Astrocyte (in vitro differentiated cells and primary cell): ENCODE measurements at regions not wholly inside any gene's neighbourhood (a gene's known extent, or its start where the extent isn't known, plus 50 kb on each side); places are given as distances from the start of the nearest gene placed in this dataset.

Source experiments
- DNase-seq: peaks from one replicate; pipeline ENCODE4 v3.0.0-alpha.2; 2010; ENCODE audit warnings: low read depth
- FAIRE-seq: peaks from 2 replicates; lab custom pipeline; 2011; peaks lifted over from hg19 to GRCh38; lab: Jason Lieb, UNC
- H2AFZ ChIP-seq: 2 replicates; pipeline ENCODE4 v1.6.0; 2012; ENCODE audit warnings: low read depth, low read length, inconsistent platforms
- H3K27ac ChIP-seq: 2 replicates; pipeline ENCODE4 v1.5.1; 2011; ENCODE audit warnings: low read depth, low read length, inconsistent platforms
- H3K27me3 ChIP-seq: 2 replicates; pipeline ENCODE4 v1.6.0; 2011; ENCODE audit warnings: low read length, inconsistent platforms; ENCODE audit not compliant: insufficient read depth
- H3K36me3 ChIP-seq: 2 replicates; pipeline ENCODE4 v1.5.1; 2011; ENCODE audit warnings: low read length, inconsistent platforms; ENCODE audit not compliant: insufficient read depth
- H3K4me1 ChIP-seq: 2 replicates; pipeline ENCODE4 v1.5.1; 2011; ENCODE audit warnings: low read length, inconsistent platforms; ENCODE audit not compliant: insufficient read depth
- H3K4me2 ChIP-seq: 2 replicates; pipeline ENCODE4 v1.6.0; 2012; ENCODE audit warnings: low read length, inconsistent platforms
- H3K4me3 ChIP-seq: 2 replicates; pipeline ENCODE4 v1.5.1; 2011; ENCODE audit warnings: low read depth, mild to moderate bottlenecking, low read length, inconsistent platforms; ENCODE audit not compliant: insufficient read depth
- H3K79me2 ChIP-seq: 2 replicates; pipeline ENCODE4 v1.6.0; 2012; ENCODE audit warnings: mild to moderate bottlenecking, low read length, inconsistent platforms; ENCODE audit not compliant: insufficient read depth
- H3K9ac ChIP-seq: 2 replicates; pipeline ENCODE4 v1.6.0; 2012; ENCODE audit warnings: mild to moderate bottlenecking, low read length, inconsistent platforms
- H3K9me3 ChIP-seq: 2 replicates; pipeline ENCODE4 v1.5.1; 2012; ENCODE audit warnings: low read depth, mild to moderate bottlenecking, low read length, inconsistent platforms; ENCODE audit not compliant: insufficient read depth
- H4K20me1 ChIP-seq: 2 replicates; pipeline ENCODE4 v1.6.0; 2012; ENCODE audit warnings: low read length, inconsistent platforms; ENCODE audit not compliant: insufficient read depth
- H3K27ac Mint-ChIP-seq: one replicate; pipeline ENCODE4 v1.8.0; 2021; ENCODE audit warnings: mild to moderate bottlenecking, mixed read lengths; ENCODE audit not compliant: unreplicated experiment
- H3K27me3 Mint-ChIP-seq: one replicate; pipeline ENCODE4 v1.8.0; 2021; ENCODE audit warnings: low read depth, mixed read lengths; ENCODE audit not compliant: unreplicated experiment
- H3K36me3 Mint-ChIP-seq: one replicate; pipeline ENCODE4 v1.8.0; 2021; ENCODE audit warnings: low read depth, mixed read lengths; ENCODE audit not compliant: unreplicated experiment
- H3K4me1 Mint-ChIP-seq: one replicate; pipeline ENCODE4 v1.8.0; 2021; ENCODE audit warnings: low read depth, mixed read lengths; ENCODE audit not compliant: unreplicated experiment
- H3K4me3 Mint-ChIP-seq: one replicate; pipeline ENCODE4 v1.8.0; 2021; ENCODE audit warnings: mild to moderate bottlenecking, moderate library complexity, mixed read lengths; ENCODE audit not compliant: unreplicated experiment
- H3K9me3 Mint-ChIP-seq: one replicate; pipeline ENCODE4 v1.8.0; 2021; ENCODE audit warnings: mild to moderate bottlenecking, mixed read lengths; ENCODE audit not compliant: unreplicated experiment
- CTCF ChIP-seq: IDR thresholded peaks from 2 replicates; pipeline ENCODE4 v1.5.1; 2011; ENCODE audit warnings: low read depth, mild to moderate bottlenecking, inconsistent platforms, low read length, moderate library complexity; ENCODE audit not compliant: insufficient read depth
- EZH2 ChIP-seq: IDR thresholded peaks from 2 replicates; pipeline ENCODE4 v1.6.1; 2012; ENCODE audit warnings: mild to moderate bottlenecking, low read length, inconsistent platforms; ENCODE audit not compliant: insufficient read depth

GRCh38 chr14:29163109-29163508 lies 396.5 kb downstream of the FOXG1 start:
- Histone ChIP-seq H4K20me1 (no peaks in the 10 kb centered on the region), H3K9ac (no peak overlapping the region), H3K4me1 (no peaks in the 10 kb centered on the region), H3K4me2 (no peak overlapping the region), H3K4me3 (no peak overlapping the region), H3K79me2 (no peaks in the 10 kb centered on the region), H3K9me3 (no peaks in the 10 kb centered on the region), H3K36me3 (no peaks in the 10 kb centered on the region), H2AFZ (no peak overlapping the region), H3K27me3 (no peaks in the 10 kb centered on the region), H3K27ac (no peak overlapping the region)
- H3K9me3 Mint-ChIP-seq, result no peaks in the 10 kb centered on the region
- no peaks in the 10 kb centered on the region for H3K27me3 Mint-ChIP-seq
- DNase-seq (no peak), FAIRE-seq (no peak)
- no peak overlapping the region for H3K27ac Mint-ChIP-seq
- no peak for TF ChIP-seq EZH2
- no peak for TF ChIP-seq CTCF
- no peak overlapping the region for H3K4me3 Mint-ChIP-seq
- H3K4me1 Mint-ChIP-seq, result no peaks in the 10 kb centered on the region
- H3K36me3 Mint-ChIP-seq, result no peaks in the 10 kb centered on the region

- Histone ChIP-seq H3K4me2 (no peak overlapping the region), H3K27me3 (no peaks in the 10 kb centered on the region), H3K9me3 (no peaks in the 10 kb centered on the region), H3K9ac (no peak overlapping the region), H3K27ac (no peak overlapping the region), H4K20me1 (no peaks in the 10 kb centered on the region), H3K4me1 (no peaks in the 10 kb centered on the region), H3K79me2 (no peaks in the 10 kb centered on the region), H3K36me3 (no peaks in the 10 kb centered on the region), H3K4me3 (no peak overlapping the region), H2AFZ (no peak overlapping the region)
- no peak overlapping the region for H3K27ac Mint-ChIP-seq
- H3K4me1 Mint-ChIP-seq, result no peaks in the 10 kb centered on the region
- no peak overlapping the region for H3K4me3 Mint-ChIP-seq
- no peaks in the 10 kb centered on the region for H3K9me3 Mint-ChIP-seq
- no peak for DNase-seq
- TF ChIP-seq EZH2, result no peak
- no peak for TF ChIP-seq CTCF
- no peak for FAIRE-seq
- H3K27me3 Mint-ChIP-seq, result no peaks in the 10 kb centered on the region
- H3K36me3 Mint-ChIP-seq, result no peaks in the 10 kb centered on the region
Observed at GRCh38 chr14:29165431-29165830, 398.8 kb downstream of the FOXG1 start.

GRCh38 chr14:29166507-29166906 lies 399.9 kb downstream of the FOXG1 start:
- Histone ChIP-seq H3K4me1 (no peaks in the 10 kb centered on the region), H3K9me3 (no peaks in the 10 kb centered on the region), H4K20me1 (no peaks in the 10 kb centered on the region), H3K27me3 (no peaks in the 10 kb centered on the region), H3K4me2 (no peak overlapping the region), H2AFZ (no peak overlapping the region), H3K9ac (no peak overlapping the region), H3K36me3 (no peaks in the 10 kb centered on the region), H3K4me3 (no peak overlapping the region), H3K27ac (no peak overlapping the region), H3K79me2 (no peaks in the 10 kb centered on the region)
- H3K9me3 Mint-ChIP-seq, result no peaks in the 10 kb centered on the region
- no peaks in the 10 kb centered on the region for H3K36me3 Mint-ChIP-seq
- H3K4me3 Mint-ChIP-seq, result no peak overlapping the region
- TF ChIP-seq EZH2 (no peak), CTCF (no peak)
- H3K4me1 Mint-ChIP-seq, result no peaks in the 10 kb centered on the region
- FAIRE-seq (no peak), DNase-seq (no peak)
- no peaks in the 10 kb centered on the region for H3K27me3 Mint-ChIP-seq
- no peak overlapping the region for H3K27ac Mint-ChIP-seq
